Endothelial cell of umbilical vein (primary cell): ENCODE measurements at regions not wholly inside any gene's neighbourhood (a gene's known extent, or its start where the extent isn't known, plus 50 kb on each side); places are given as distances from the start of the nearest gene placed in this dataset.
"Not testable (repeated sequence)": the region's sequence is repeated elsewhere in the genome, so short reads cannot be mapped to it uniquely, and the experiment has no call there.

ENCODE experiments used
- BruUV-seq: library from RNA; stranded (reverse); fragments of 400-500 nt; replicated peaks from 2 replicates; lab custom pipeline; 2021; lab: Mats Ljungman, UMichigan
- CTCF ChIA-PET: fragments of 300-600, 350-600 bp; sonication (Branson Sonifier 250); formaldehyde crosslinking; loops from one replicate; lab custom pipeline; 2021; ENCODE audit warnings: antibody characterized with exemption, inconsistent platforms; lab: Charles Lee
- POLR2A ChIA-PET: fragments of 300-600, 350-600 bp; sonication (Branson Sonifier 250); formaldehyde crosslinking; loops from one replicate; lab custom pipeline; 2021; ENCODE audit warnings: antibody characterized with exemption, inconsistent platforms; lab: Charles Lee
- DNase-seq: peaks from one replicate; pipeline ENCODE4 v3.0.0-alpha.2; 2011; ENCODE audit warnings: low read depth, low spot score
- FAIRE-seq: peaks from 2 replicates; lab custom pipeline; 2011; peaks lifted over from hg19 to GRCh38; lab: Jason Lieb, UNC
- H2AFZ ChIP-seq: 2 replicates; pipeline ENCODE4 v1.6.0; 2012; ENCODE audit warnings: low read depth, low read length, control low read depth, inconsistent platforms
- H3K27ac ChIP-seq: 2 replicates; pipeline ENCODE4 v1.5.1; 2011; ENCODE audit warnings: low read depth, mild to moderate bottlenecking, control low read depth, low read length, moderate library complexity; ENCODE audit not compliant: insufficient read depth
- H3K27me3 ChIP-seq, 2 experiments: 2 replicates each; pipeline versions ENCODE4 v1.6.0 to v1.6.1; 2011; ENCODE audit warnings: low read length in 2 of 2, mixed read lengths in 1 of 2; ENCODE audit not compliant: control insufficient read depth in 2 of 2, insufficient read depth in 2 of 2
- H3K36me3 ChIP-seq, 2 experiments: 2 replicates in 1 of 2; 3 replicates in 1 of 2; pipeline ENCODE4 v1.5.1; 2011; ENCODE audit warnings: low read length in 2 of 2, mild to moderate bottlenecking in 1 of 2, moderate library complexity in 1 of 2; ENCODE audit not compliant: control insufficient read depth in 2 of 2, insufficient read depth in 2 of 2; ENCODE audit errors: extremely low read depth in 1 of 2
- H3K4me1 ChIP-seq: 3 replicates; pipeline ENCODE4 v1.5.1; 2011; ENCODE audit warnings: mild to moderate bottlenecking, low read length; ENCODE audit not compliant: control insufficient read depth, insufficient read depth; ENCODE audit errors: extremely low read depth
- H3K4me2 ChIP-seq: 2 replicates; pipeline ENCODE4 v1.6.1; 2011; ENCODE audit warnings: low read length, control low read depth, mixed read lengths; ENCODE audit not compliant: insufficient read depth
- H3K4me3 ChIP-seq, 3 experiments: fragments of 200-600 bp in 1 of 3; sonication (generic), shearing (Covaris generic) in 1 of 3; replicated peaks in 1 of 3; 2 replicates each; pipeline ENCODE4 v1.5.1; 2011 to 2016; ENCODE audit warnings: control low read depth in 3 of 3, low read length in 3 of 3, mild to moderate bottlenecking in 2 of 3, inconsistent platforms in 1 of 3, low read depth in 1 of 3, moderate library complexity in 1 of 3; ENCODE audit not compliant: insufficient read depth in 1 of 3
- H3K79me2 ChIP-seq: 2 replicates; pipeline ENCODE4 v1.6.0; 2012; ENCODE audit warnings: low read length, inconsistent platforms; ENCODE audit not compliant: control insufficient read depth, insufficient read depth
- H3K9ac ChIP-seq: replicated peaks from 2 replicates; pipeline ENCODE3; 2011; ENCODE audit warnings: low read length, control low read depth; ENCODE audit not compliant: insufficient read depth; ENCODE audit errors: extremely low read depth
- H3K9me1 ChIP-seq: replicated peaks from 3 replicates; pipeline ENCODE4 v1.6.0; 2011; ENCODE audit warnings: mild to moderate bottlenecking, low read length; ENCODE audit not compliant: control insufficient read depth, insufficient read depth; ENCODE audit errors: extremely low read depth
- H3K9me3 ChIP-seq: replicated peaks from 2 replicates; pipeline ENCODE4 v1.5.1; 2012; ENCODE audit warnings: low read length, inconsistent platforms; ENCODE audit not compliant: control insufficient read depth, insufficient read depth
- H4K20me1 ChIP-seq: replicated peaks from 2 replicates; pipeline ENCODE3; 2011; ENCODE audit warnings: mild to moderate bottlenecking, low read length; ENCODE audit not compliant: control insufficient read depth, insufficient read depth; ENCODE audit errors: extremely low read depth
- dilution Hi-C: fragments of 300-500 bp; cut with MboI; formaldehyde crosslinking; loops from one replicate; pipeline ENCODE4 v1.15.0; 2019; ENCODE audit warnings: low sequenced_read_pairs; ENCODE audit not compliant: extremely low pct_ligation_motif_present
- intact Hi-C: fragments of 100-400 bp; cut with micrococcal nuclease; formaldehyde crosslinking; loops from one replicate; pipeline ENCODE4 v1.10.0; 2022

- H3K4me2 ChIP-seq, DNase-seq, H3K9ac ChIP-seq, POLR2A ChIA-PET, H3K9me3 ChIP-seq, H3K36me3 ChIP-seq, H2AFZ ChIP-seq, dilution Hi-C loops, intact Hi-C loops, H4K20me1 ChIP-seq, H3K79me2 ChIP-seq, H3K27me3 ChIP-seq, H3K9me1 ChIP-seq, H3K4me1 ChIP-seq, H3K4me3 ChIP-seq, CTCF ChIA-PET, FAIRE-seq, BruUV-seq, H3K27ac ChIP-seq: not testable (repeated sequence)
These were observed 784.6 kb downstream of the TTLL7 start for GRCh38 chr1:83214317-83214716.

- H3K27me3 ChIP-seq, H3K4me2 ChIP-seq, H3K27ac ChIP-seq, FAIRE-seq, H3K36me3 ChIP-seq, POLR2A ChIA-PET, H3K9ac ChIP-seq, H4K20me1 ChIP-seq, H3K4me1 ChIP-seq, dilution Hi-C loops, CTCF ChIA-PET, DNase-seq, intact Hi-C loops, H3K9me1 ChIP-seq, H3K9me3 ChIP-seq, H2AFZ ChIP-seq, H3K4me3 ChIP-seq, H3K79me2 ChIP-seq, BruUV-seq: not testable (repeated sequence)
These were observed 785.3 kb downstream of the TTLL7 start for GRCh38 chr1:83213648-83214047.

- H3K27me3 ChIP-seq, H3K79me2 ChIP-seq, intact Hi-C loops, H3K9me3 ChIP-seq, H3K4me2 ChIP-seq, dilution Hi-C loops, DNase-seq, H3K4me3 ChIP-seq, BruUV-seq, H3K27ac ChIP-seq, H3K9ac ChIP-seq, H3K4me1 ChIP-seq, H3K36me3 ChIP-seq, CTCF ChIA-PET, H3K9me1 ChIP-seq, H4K20me1 ChIP-seq, FAIRE-seq, POLR2A ChIA-PET, H2AFZ ChIP-seq: not testable (repeated sequence)
These were observed 786.9 kb downstream of the TTLL7 start for GRCh38 chr1:83212033-83212432.

GRCh38 chr1:83208540-83208939 is 790.4 kb downstream of the TTLL7 start:
- intact Hi-C loops, H3K27me3 ChIP-seq, H3K27ac ChIP-seq, dilution Hi-C loops, H3K4me3 ChIP-seq, H3K79me2 ChIP-seq, CTCF ChIA-PET, H3K9me1 ChIP-seq, H3K9ac ChIP-seq, DNase-seq, BruUV-seq, H2AFZ ChIP-seq, H3K36me3 ChIP-seq, H3K4me1 ChIP-seq, FAIRE-seq, H3K4me2 ChIP-seq, POLR2A ChIA-PET, H4K20me1 ChIP-seq, H3K9me3 ChIP-seq: not testable (repeated sequence)
